ENCODE measurements at regions not wholly inside any gene's neighbourhood (a gene's known extent, or its start where the extent isn't known, plus 50 kb on each side); places are given as distances from the start of the nearest gene placed in this dataset.

DNA sequence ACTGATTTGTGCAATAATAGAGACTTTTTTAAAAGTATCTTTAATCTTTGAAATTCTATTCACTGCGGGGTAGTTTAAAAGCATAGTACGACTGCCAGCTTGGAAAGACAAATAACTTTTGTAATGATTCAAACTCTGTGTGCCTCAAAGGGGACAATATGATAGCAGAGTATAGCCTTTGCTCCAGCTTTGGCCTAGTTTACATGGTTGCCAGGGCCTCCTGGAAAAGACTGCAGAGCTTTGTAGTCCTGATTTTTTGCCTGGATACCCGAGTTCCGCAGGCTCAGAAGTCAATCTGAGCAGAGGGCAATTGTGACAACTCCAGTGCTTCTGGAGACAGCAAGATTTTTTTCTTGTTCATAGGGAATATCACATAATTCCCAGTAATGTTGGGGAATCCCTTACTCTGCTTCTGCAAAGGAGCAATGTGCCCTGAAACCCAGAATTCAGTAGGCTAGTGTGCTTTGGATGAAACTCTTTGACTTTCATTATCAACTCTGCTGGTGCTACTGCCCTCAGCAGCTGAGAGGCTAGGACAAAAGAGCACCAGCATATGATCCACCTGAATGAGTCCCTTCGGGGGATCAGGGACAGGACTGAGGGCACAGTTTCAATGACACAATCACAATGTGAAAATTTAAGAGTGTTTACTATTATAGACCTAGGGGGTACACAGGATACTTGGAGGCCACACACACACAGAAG lies 768.1 kb downstream of the TMEM182 start:
- TF ChIP-seq, protein P1, sequence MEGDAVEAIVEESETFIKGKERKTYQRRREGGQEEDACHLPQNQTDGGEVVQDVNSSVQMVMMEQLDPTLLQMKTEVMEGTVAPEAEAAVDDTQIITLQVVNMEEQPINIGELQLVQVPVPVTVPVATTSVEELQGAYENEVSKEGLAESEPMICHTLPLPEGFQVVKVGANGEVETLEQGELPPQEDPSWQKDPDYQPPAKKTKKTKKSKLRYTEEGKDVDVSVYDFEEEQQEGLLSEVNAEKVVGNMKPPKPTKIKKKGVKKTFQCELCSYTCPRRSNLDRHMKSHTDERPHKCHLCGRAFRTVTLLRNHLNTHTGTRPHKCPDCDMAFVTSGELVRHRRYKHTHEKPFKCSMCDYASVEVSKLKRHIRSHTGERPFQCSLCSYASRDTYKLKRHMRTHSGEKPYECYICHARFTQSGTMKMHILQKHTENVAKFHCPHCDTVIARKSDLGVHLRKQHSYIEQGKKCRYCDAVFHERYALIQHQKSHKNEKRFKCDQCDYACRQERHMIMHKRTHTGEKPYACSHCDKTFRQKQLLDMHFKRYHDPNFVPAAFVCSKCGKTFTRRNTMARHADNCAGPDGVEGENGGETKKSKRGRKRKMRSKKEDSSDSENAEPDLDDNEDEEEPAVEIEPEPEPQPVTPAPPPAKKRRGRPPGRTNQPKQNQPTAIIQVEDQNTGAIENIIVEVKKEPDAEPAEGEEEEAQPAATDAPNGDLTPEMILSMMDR (IDR thresholded peaks at IDR 0.05): no peak
- no peak for TF ChIP-seq POLR2A (IDR thresholded peaks at IDR 0.05)
